ENCODE measurements at regions not wholly inside any gene's neighbourhood (a gene's known extent, or its start where the extent isn't known, plus 50 kb on each side); places are given as distances from the start of the nearest gene placed in this dataset.

DNA sequence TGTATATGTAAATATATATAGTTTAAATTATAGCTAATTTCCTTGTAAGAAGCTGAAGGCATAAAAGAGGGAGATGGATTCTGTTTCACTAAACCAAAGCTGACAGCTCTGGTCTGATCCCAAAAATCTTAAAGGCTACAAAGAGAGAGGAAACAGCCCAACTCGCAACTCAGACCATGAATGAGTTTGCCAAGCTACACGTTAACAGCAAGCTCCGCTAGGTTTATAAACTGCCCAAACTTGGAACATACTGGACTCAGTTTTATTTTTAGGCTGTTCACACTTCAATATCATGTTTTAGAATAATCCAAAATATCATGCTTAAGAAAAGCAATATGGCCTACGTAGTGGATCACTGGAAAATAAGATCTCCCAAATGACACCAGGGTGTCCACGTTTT is 318.3 kb upstream of the RPS23 start:
- DNase-seq (ENCODE audit: low read depth): no peak
- TF ChIP-seq, protein P1, sequence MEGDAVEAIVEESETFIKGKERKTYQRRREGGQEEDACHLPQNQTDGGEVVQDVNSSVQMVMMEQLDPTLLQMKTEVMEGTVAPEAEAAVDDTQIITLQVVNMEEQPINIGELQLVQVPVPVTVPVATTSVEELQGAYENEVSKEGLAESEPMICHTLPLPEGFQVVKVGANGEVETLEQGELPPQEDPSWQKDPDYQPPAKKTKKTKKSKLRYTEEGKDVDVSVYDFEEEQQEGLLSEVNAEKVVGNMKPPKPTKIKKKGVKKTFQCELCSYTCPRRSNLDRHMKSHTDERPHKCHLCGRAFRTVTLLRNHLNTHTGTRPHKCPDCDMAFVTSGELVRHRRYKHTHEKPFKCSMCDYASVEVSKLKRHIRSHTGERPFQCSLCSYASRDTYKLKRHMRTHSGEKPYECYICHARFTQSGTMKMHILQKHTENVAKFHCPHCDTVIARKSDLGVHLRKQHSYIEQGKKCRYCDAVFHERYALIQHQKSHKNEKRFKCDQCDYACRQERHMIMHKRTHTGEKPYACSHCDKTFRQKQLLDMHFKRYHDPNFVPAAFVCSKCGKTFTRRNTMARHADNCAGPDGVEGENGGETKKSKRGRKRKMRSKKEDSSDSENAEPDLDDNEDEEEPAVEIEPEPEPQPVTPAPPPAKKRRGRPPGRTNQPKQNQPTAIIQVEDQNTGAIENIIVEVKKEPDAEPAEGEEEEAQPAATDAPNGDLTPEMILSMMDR (conservative IDR thresholded peaks at IDR 0.05; ENCODE audit: low read depth, low read length): no peak
- no peak overlapping the region for H3K4me3 ChIP-seq (ENCODE audit: low read length)

DNA sequence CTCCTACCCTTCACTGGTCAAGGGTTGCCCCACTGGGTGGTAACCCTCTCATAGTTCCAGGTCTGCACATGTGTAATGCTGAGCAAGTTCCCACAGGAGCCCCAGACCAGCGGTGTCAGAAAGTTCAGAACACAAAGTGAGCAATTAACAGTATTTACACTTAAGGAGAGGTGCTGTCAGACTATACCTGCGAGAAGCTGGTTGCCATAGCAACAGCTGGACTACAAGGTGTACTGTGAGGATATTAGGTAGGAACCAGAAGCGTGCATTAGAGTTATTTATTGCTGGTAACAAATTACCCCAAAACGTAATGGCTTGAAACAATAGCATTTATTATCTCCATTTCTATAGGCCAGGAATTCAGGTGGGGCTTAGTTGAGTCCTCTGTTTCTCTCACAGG is 317.0 kb upstream of the RPS23 start:
- TF ChIP-seq, protein P1 (conservative IDR thresholded peaks at IDR 0.05; ENCODE audit: low read depth, low read length): no peak
- no peak overlapping the region for H3K4me3 ChIP-seq (ENCODE audit: low read length)
- DNase-seq (ENCODE audit: low read depth): no peak

DNA sequence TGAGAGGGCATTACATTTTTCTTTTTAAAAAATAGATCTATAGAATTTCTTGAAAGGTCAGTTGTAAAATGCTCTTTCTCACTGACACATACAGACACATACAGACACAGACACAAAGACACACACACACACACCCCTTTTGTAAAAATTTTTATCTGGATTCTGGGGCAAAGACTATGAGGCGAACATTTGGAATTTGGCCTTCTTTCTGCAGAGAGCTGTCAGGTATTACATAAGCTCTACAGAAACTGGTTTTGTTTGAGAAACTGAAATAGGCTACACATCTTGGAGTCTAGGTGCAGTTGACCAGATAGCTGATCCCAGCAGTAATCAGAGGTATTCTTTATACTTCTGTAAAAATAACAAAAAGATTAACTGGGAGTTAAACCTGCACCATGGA is 315.9 kb upstream of the RPS23 start:
- TF ChIP-seq, protein P1 (conservative IDR thresholded peaks at IDR 0.05; ENCODE audit: low read depth, low read length): no peak
- no peak for DNase-seq (ENCODE audit: low read depth)
- H3K4me3 ChIP-seq (ENCODE audit: low read length): no peak overlapping the region

DNA sequence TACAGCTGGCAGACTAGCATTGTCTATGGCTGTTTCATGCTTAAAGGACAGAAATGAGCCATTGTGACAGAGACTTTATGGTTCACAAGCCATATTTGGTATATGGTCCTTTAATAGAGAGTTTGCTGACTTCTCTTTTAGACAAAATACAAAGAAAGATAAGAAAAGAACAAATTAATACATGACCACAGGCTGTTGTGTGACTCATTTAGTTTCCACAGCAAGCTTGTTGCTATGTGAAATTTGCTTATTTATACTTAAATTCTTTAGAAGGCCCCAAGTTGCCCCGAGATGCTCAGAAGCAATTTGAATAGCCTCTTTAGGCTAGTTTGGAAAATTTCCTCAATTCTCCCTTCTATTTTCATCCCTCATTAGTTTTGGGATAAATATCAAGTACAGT is 315.3 kb upstream of the RPS23 start:
- no peak overlapping the region for H3K4me3 ChIP-seq (ENCODE audit: low read length)
- DNase-seq (ENCODE audit: low read depth): no peak
- TF ChIP-seq, protein P1 (conservative IDR thresholded peaks at IDR 0.05; ENCODE audit: low read depth, low read length): no peak

DNA sequence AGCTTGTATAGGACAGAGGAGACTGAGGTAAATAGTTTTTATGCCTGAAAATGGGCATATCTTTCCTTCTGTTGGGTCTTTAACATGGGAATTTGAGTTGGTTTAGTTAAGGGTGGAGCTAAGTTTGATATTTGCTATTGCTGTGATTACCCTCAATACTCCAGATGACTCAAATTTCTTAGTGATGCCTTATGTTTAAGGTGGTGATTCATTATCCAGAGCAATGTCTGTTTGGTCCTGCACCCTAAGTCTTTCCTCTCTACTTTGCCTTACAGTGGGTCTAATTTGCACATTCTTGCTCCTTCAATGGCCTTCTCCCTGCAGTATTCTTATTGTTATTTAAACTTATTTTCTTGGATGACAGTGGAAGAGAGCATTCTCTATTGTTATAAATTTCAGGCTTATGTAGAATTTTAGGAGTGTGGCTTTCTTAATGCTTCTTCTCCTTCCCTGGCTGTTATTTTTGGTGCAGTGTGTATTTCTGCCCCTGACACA is 312.9 kb upstream of the RPS23 start:
- no peak for DNase-seq (ENCODE audit: low read depth)
- H3K4me3 ChIP-seq (ENCODE audit: low read length): no peak overlapping the region
- TF ChIP-seq, protein P1 (conservative IDR thresholded peaks at IDR 0.05; ENCODE audit: low read depth, low read length): no peak

DNA sequence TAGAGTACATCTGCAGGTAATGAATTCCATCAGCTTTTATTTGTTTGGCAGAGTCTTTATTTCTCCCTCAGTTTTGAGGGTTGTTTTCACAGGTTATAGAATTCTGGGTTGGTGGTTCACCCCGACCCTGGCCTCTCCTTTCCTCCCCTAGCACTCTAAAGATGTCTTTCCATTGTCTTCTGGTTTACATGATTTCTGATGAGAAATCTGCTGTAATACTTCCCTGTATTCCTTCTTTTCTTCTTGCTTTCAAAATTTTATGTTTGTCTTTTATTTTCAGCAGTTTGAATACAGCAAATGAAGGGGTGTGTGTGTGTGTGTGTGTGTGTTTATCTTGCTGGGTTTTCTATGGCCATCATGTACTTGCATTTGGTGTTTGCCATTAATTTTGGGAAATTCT is 312.0 kb upstream of the RPS23 start:
- TF ChIP-seq, protein P1 (conservative IDR thresholded peaks at IDR 0.05; ENCODE audit: low read depth, low read length): no peak
- DNase-seq (ENCODE audit: low read depth): no peak
- H3K4me3 ChIP-seq (ENCODE audit: low read length): no peak overlapping the region

DNA sequence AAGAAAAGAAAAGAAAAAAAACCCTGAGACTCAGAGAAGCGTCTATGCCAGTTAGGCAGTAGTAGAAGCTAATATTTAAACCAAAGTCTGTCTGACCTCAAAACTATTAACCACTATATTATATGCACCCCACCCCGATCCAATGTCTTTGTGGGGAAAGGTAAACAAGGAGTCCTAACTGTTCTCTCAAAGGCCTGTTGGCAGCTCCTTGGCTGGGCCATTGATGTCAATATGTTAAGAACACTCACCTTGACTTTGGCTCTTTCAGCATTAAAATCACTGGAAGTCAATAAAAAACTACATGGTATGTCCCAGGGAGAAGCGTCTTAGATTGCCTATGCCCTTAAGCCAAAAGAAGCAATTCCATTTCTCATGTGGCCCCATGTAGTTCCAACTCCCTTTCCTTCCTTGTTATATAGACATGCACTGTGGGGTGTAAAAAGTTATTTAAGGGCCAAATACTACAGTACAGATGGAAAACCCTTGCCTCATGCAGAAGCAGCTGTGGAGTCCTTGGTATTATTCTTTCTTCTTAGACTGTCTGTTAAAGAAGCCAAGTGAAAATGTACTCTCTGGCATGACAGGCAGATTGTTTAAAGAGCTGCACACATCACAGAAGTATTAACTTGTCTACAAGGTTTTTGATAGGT is 308.6 kb upstream of the RPS23 start:
- no peak for DNase-seq (ENCODE audit: low read depth)
- TF ChIP-seq, protein P1 (conservative IDR thresholded peaks at IDR 0.05; ENCODE audit: low read depth, low read length): no peak
- H3K4me3 ChIP-seq (ENCODE audit: low read length): no peak overlapping the region

All from retinal pigment epithelial cell (primary cell).